Astrocyte (in vitro differentiated cells and primary cell): ENCODE measurements at regions not wholly inside any gene's neighbourhood (a gene's known extent, or its start where the extent isn't known, plus 50 kb on each side); places are given as distances from the start of the nearest gene placed in this dataset.

Source experiments
- DNase-seq: peaks from one replicate; pipeline ENCODE4 v3.0.0-alpha.2; 2010; ENCODE audit warnings: low read depth
- FAIRE-seq: peaks from 2 replicates; lab custom pipeline; 2011; peaks lifted over from hg19 to GRCh38; lab: Jason Lieb, UNC
- H2AFZ ChIP-seq: 2 replicates; pipeline ENCODE4 v1.6.0; 2012; ENCODE audit warnings: low read depth, low read length, inconsistent platforms
- H3K27ac ChIP-seq: 2 replicates; pipeline ENCODE4 v1.5.1; 2011; ENCODE audit warnings: low read depth, low read length, inconsistent platforms
- H3K27me3 ChIP-seq: 2 replicates; pipeline ENCODE4 v1.6.0; 2011; ENCODE audit warnings: low read length, inconsistent platforms; ENCODE audit not compliant: insufficient read depth
- H3K36me3 ChIP-seq: 2 replicates; pipeline ENCODE4 v1.5.1; 2011; ENCODE audit warnings: low read length, inconsistent platforms; ENCODE audit not compliant: insufficient read depth
- H3K4me1 ChIP-seq: 2 replicates; pipeline ENCODE4 v1.5.1; 2011; ENCODE audit warnings: low read length, inconsistent platforms; ENCODE audit not compliant: insufficient read depth
- H3K4me2 ChIP-seq: 2 replicates; pipeline ENCODE4 v1.6.0; 2012; ENCODE audit warnings: low read length, inconsistent platforms
- H3K4me3 ChIP-seq: 2 replicates; pipeline ENCODE4 v1.5.1; 2011; ENCODE audit warnings: low read depth, mild to moderate bottlenecking, low read length, inconsistent platforms; ENCODE audit not compliant: insufficient read depth
- H3K79me2 ChIP-seq: 2 replicates; pipeline ENCODE4 v1.6.0; 2012; ENCODE audit warnings: mild to moderate bottlenecking, low read length, inconsistent platforms; ENCODE audit not compliant: insufficient read depth
- H3K9ac ChIP-seq: 2 replicates; pipeline ENCODE4 v1.6.0; 2012; ENCODE audit warnings: mild to moderate bottlenecking, low read length, inconsistent platforms
- H3K9me3 ChIP-seq: 2 replicates; pipeline ENCODE4 v1.5.1; 2012; ENCODE audit warnings: low read depth, mild to moderate bottlenecking, low read length, inconsistent platforms; ENCODE audit not compliant: insufficient read depth
- H4K20me1 ChIP-seq: 2 replicates; pipeline ENCODE4 v1.6.0; 2012; ENCODE audit warnings: low read length, inconsistent platforms; ENCODE audit not compliant: insufficient read depth
- H3K27ac Mint-ChIP-seq: one replicate; pipeline ENCODE4 v1.8.0; 2021; ENCODE audit warnings: mild to moderate bottlenecking, mixed read lengths; ENCODE audit not compliant: unreplicated experiment
- H3K27me3 Mint-ChIP-seq: one replicate; pipeline ENCODE4 v1.8.0; 2021; ENCODE audit warnings: low read depth, mixed read lengths; ENCODE audit not compliant: unreplicated experiment
- H3K36me3 Mint-ChIP-seq: one replicate; pipeline ENCODE4 v1.8.0; 2021; ENCODE audit warnings: low read depth, mixed read lengths; ENCODE audit not compliant: unreplicated experiment
- H3K4me1 Mint-ChIP-seq: one replicate; pipeline ENCODE4 v1.8.0; 2021; ENCODE audit warnings: low read depth, mixed read lengths; ENCODE audit not compliant: unreplicated experiment
- H3K4me3 Mint-ChIP-seq: one replicate; pipeline ENCODE4 v1.8.0; 2021; ENCODE audit warnings: mild to moderate bottlenecking, moderate library complexity, mixed read lengths; ENCODE audit not compliant: unreplicated experiment
- H3K9me3 Mint-ChIP-seq: one replicate; pipeline ENCODE4 v1.8.0; 2021; ENCODE audit warnings: mild to moderate bottlenecking, mixed read lengths; ENCODE audit not compliant: unreplicated experiment
- CTCF ChIP-seq: IDR thresholded peaks from 2 replicates; pipeline ENCODE4 v1.5.1; 2011; ENCODE audit warnings: low read depth, mild to moderate bottlenecking, inconsistent platforms, low read length, moderate library complexity; ENCODE audit not compliant: insufficient read depth
- EZH2 ChIP-seq: IDR thresholded peaks from 2 replicates; pipeline ENCODE4 v1.6.1; 2012; ENCODE audit warnings: mild to moderate bottlenecking, low read length, inconsistent platforms; ENCODE audit not compliant: insufficient read depth

GRCh38 chr12:28908646-28909045, 240.4 kb upstream of the FAR2 start:
- FAIRE-seq (no peak), DNase-seq (no peak)
- H2AFZ ChIP-seq, result no peak overlapping the region
- H3K79me2 ChIP-seq, result no peaks in the 10 kb centered on the region
- no peaks in the 10 kb centered on the region for H3K27me3 ChIP-seq
- Mint-ChIP-seq H3K4me1 (no peaks in the 10 kb centered on the region), H3K27ac (no peak overlapping the region), H3K9me3 (peaks cover 15% of the 10 kb centered on the region), H3K36me3 (no peaks in the 10 kb centered on the region), H3K27me3 (no peaks in the 10 kb centered on the region), H3K4me3 (no peak overlapping the region)
- H3K27ac ChIP-seq, result peak overlapping the region; percentile 43
- H3K4me3 ChIP-seq, result no peak overlapping the region
- H3K4me2 ChIP-seq, result no peak overlapping the region
- no peak for TF ChIP-seq CTCF
- TF ChIP-seq EZH2, result no peak
- no peaks in the 10 kb centered on the region for H3K36me3 ChIP-seq
- no peaks in the 10 kb centered on the region for H4K20me1 ChIP-seq
- H3K9ac ChIP-seq, result no peak overlapping the region
- H3K9me3 ChIP-seq, result peaks cover 3% of the 10 kb centered on the region
- H3K4me1 ChIP-seq, result no peaks in the 10 kb centered on the region

- H3K36me3 ChIP-seq, result no peaks in the 10 kb centered on the region
- H3K9ac ChIP-seq, result no peak overlapping the region
- no peak overlapping the region for H3K4me3 ChIP-seq
- H3K27me3 ChIP-seq, result no peaks in the 10 kb centered on the region
- H3K79me2 ChIP-seq, result no peaks in the 10 kb centered on the region
- TF ChIP-seq CTCF (no peak), EZH2 (no peak)
- no peaks in the 10 kb centered on the region for H3K27me3 Mint-ChIP-seq
- H3K4me1 Mint-ChIP-seq, result no peaks in the 10 kb centered on the region
- DNase-seq (peak; percentile 47), FAIRE-seq (no peak)
- H2AFZ ChIP-seq, result no peak overlapping the region
- no peaks in the 10 kb centered on the region for H4K20me1 ChIP-seq
- no peak overlapping the region for H3K27ac Mint-ChIP-seq
- H3K4me3 Mint-ChIP-seq, result no peak overlapping the region
- peak overlapping the region; percentile 43 for H3K27ac ChIP-seq
- peaks cover 21% of the 10 kb centered on the region for H3K9me3 Mint-ChIP-seq
- H3K36me3 Mint-ChIP-seq, result no peaks in the 10 kb centered on the region
- H3K9me3 ChIP-seq, result peaks cover 3% of the 10 kb centered on the region
- H3K4me1 ChIP-seq, result no peaks in the 10 kb centered on the region
- H3K4me2 ChIP-seq, result peak overlapping the region; percentile 50
Observed at GRCh38 chr12:28909291-28909690, 239.8 kb upstream of the FAR2 start.

- Histone ChIP-seq H3K27me3 (no peaks in the 10 kb centered on the region), H3K27ac (no peak overlapping the region), H3K9me3 (no peaks in the 10 kb centered on the region), H3K9ac (no peak overlapping the region), H3K4me2 (no peak overlapping the region), H3K4me3 (no peak overlapping the region), H2AFZ (no peak overlapping the region), H3K36me3 (no peaks in the 10 kb centered on the region), H3K79me2 (no peaks in the 10 kb centered on the region), H4K20me1 (no peaks in the 10 kb centered on the region), H3K4me1 (no peaks in the 10 kb centered on the region)
- H3K4me3 Mint-ChIP-seq, result no peak overlapping the region
- no peaks in the 10 kb centered on the region for H3K9me3 Mint-ChIP-seq
- no peaks in the 10 kb centered on the region for H3K27me3 Mint-ChIP-seq
- H3K27ac Mint-ChIP-seq, result no peak overlapping the region
- FAIRE-seq (peak; percentile 29), DNase-seq (peak; percentile 80)
- no peaks in the 10 kb centered on the region for H3K4me1 Mint-ChIP-seq
- no peak for TF ChIP-seq CTCF
- no peak for TF ChIP-seq EZH2
- H3K36me3 Mint-ChIP-seq, result no peaks in the 10 kb centered on the region
Observed at GRCh38 chr12:28925719-28926376, 223.2 kb upstream of the FAR2 start.
